Right lobe of liver (tissue), 6 donors: ENCODE measurements at regions not wholly inside any gene's neighbourhood (a gene's known extent, or its start where the extent isn't known, plus 50 kb on each side); places are given as distances from the start of the nearest gene placed in this dataset.

Experiments used
- ATAC-seq, 4 donors: fragments of 200-7000 bp; cut with Tn5 transposase; one replicate each; pipeline ENCODE4 v1.9.1; 2020; ENCODE audit warnings: mild to moderate bottlenecking in 4 of 4, moderate library complexity in 4 of 4
- DNase-seq, 3 donors: peaks; one replicate each; pipeline ENCODE4 v3.0.0-alpha.2; 2020
- H3K27ac ChIP-seq, 3 donors: fragments of 200-600 bp; one replicate each; pipeline ENCODE4 v1.8.0; 2022
- H3K27me3 ChIP-seq, 2 donors: fragments of 200-600 bp; one replicate each; pipeline ENCODE4 v1.8.0; 2022
- H3K36me3 ChIP-seq, 4 donors: fragments of 200-600 bp; sonication (generic) in 1 of 4; one replicate each; pipeline versions ENCODE4 v1.5.1 to v1.8.0; 2017 to 2022; ENCODE audit warnings: control low read depth in 1 of 4
- H3K4me1 ChIP-seq, 4 donors: fragments of 200-600 bp; sonication (generic) in 1 of 4; one replicate each; pipeline versions ENCODE4 v1.5.1 to v1.8.0; 2017 to 2022; ENCODE audit warnings: control low read depth in 1 of 4
- H3K4me3 ChIP-seq, 3 donors: fragments of 200-600 bp; one replicate each; pipeline ENCODE4 v1.8.0; 2022
- H3K9me3 ChIP-seq, 4 donors: fragments of 200-600 bp; sonication (generic) in 1 of 4; one replicate each; pipeline versions ENCODE4 v1.5.1 to v1.8.0; 2017 to 2022; ENCODE audit warnings: control low read depth in 1 of 4
- CTCF ChIP-seq, 4 donors: fragments of 200-600 bp in 3 of 4; fragments of 450-650 bp in 1 of 4; IDR thresholded peaks; one replicate each; pipeline versions ENCODE4 v1.5.1 to v1.8.0; 2016 to 2022; ENCODE audit warnings: antibody characterized with exemption in 4 of 4, mild to moderate bottlenecking in 2 of 4
- POLR2A ChIP-seq: fragments of 450-650 bp; IDR thresholded peaks from one replicate; pipeline ENCODE4 v1.6.1; 2017; ENCODE audit warnings: antibody characterized with exemption, mild to moderate bottlenecking
- WGBS: methylation state at CpG from one replicate; pipeline ENCODE4 v1.1.6; 2018; ENCODE audit warnings: low coverage, low lambda C conversion rate; ENCODE audit not compliant: insufficient coverage; ENCODE audit errors: missing lambda C conversion rate; 5-methylcytosine and 5-hydroxymethylcytosine counted together
- intact Hi-C, 2 donors: fragments of 100-400 bp; cut with DNase I; formaldehyde crosslinking; loops; one replicate each; pipeline versions ENCODE4 v1.11.2 to v1.14.1; 2022
- donor health status: DM: no; HTN: yes; CAD: no.
- donor health status: DM: no; HTN: no; CAD: no.
- donor health status: DM: no; HTN: no; CAD: no.
- donor health status: DM: no; HTN: yes; CAD: no.
- donor health status: DM: no; HTN: yes; CAD: no.

- no peak for TF ChIP-seq CTCF (IDR thresholded peaks at IDR 0.05)
- Histone ChIP-seq H3K4me3 (no peak overlapping the region), H3K27me3 (no peaks in the 10 kb centered on the region), H3K36me3 (peaks cover 0 to 3% (median under 1%) of the 10 kb centered on the region in 4 donors), H3K4me1 (no peaks in the 10 kb centered on the region), H3K27ac (no peak overlapping the region), H3K9me3 (no peaks in the 10 kb centered on the region)
- DNase-seq (no peak), ATAC-seq (no peak)
- 97% methylated on average over 3 of the region's 3 CpGs for WGBS
- intact Hi-C loops, result no loop called here
Measured at GRCh38 chr20:3342766-3343165, 64.7 kb downstream of the DNAAF9 start.

- DNase-seq (peak; percentile 41 to 65 (median 50)), ATAC-seq (peak; percentile 38 to 70 (median 55))
- Histone ChIP-seq H3K4me3 (no peak overlapping the region), H3K9me3 (no peaks in the 10 kb centered on the region), H3K27me3 (no peaks in the 10 kb centered on the region), H3K4me1 (no peaks in the 10 kb centered on the region), H3K36me3 (no peaks in the 10 kb centered on the region), H3K27ac (no peak overlapping the region)
- WGBS, result 65% methylated on average over 9 of the region's 9 CpGs
- intact Hi-C loops, result no loop called here
- TF ChIP-seq POLR2A, result no peak
- TF ChIP-seq CTCF (IDR thresholded peaks at IDR 0.05), result no peak
Measured at GRCh38 chr20:3340443-3340842, 67.0 kb downstream of the DNAAF9 start.

GRCh38 chr20:3339571-3339970, 67.9 kb downstream of the DNAAF9 start:
- no peaks in the 10 kb centered on the region for H3K36me3 ChIP-seq
- TF ChIP-seq POLR2A (no peak), CTCF (IDR thresholded peaks at IDR 0.05) (no peak)
- DNase-seq, result no peak
- intact Hi-C loops, result no loop called here
- no peak for ATAC-seq
- H3K4me3 ChIP-seq, result no peak overlapping the region
- 100% methylated on average over 1 of the region's 1 CpG for WGBS
- no peaks in the 10 kb centered on the region for H3K27me3 ChIP-seq
- no peaks in the 10 kb centered on the region for H3K4me1 ChIP-seq
- H3K9me3 ChIP-seq, result no peaks in the 10 kb centered on the region
- no peak overlapping the region for H3K27ac ChIP-seq

GRCh38 chr20:3339076-3339475, 68.4 kb downstream of the DNAAF9 start:
- Histone ChIP-seq H3K36me3 (peaks cover 0 to under 1% (median 0%) of the 10 kb centered on the region in 4 donors), H3K27me3 (no peaks in the 10 kb centered on the region), H3K4me1 (no peaks in the 10 kb centered on the region), H3K9me3 (no peaks in the 10 kb centered on the region), H3K27ac (no peak overlapping the region), H3K4me3 (no peak overlapping the region)
- 89% methylated on average over 1 of the region's 1 CpG for WGBS
- ATAC-seq, result no peak
- TF ChIP-seq POLR2A (no peak), CTCF (IDR thresholded peaks at IDR 0.05) (no peak)
- intact Hi-C loops, result no loop called here
- no peak for DNase-seq
